NCI-H128 (cell line): ENCODE measurements at regions not wholly inside any gene's neighbourhood (a gene's known extent, or its start where the extent isn't known, plus 50 kb on each side); places are given as distances from the start of the nearest gene placed in this dataset.

ENCODE experiments used
- DNase-seq: peaks from one replicate; lab custom pipeline; 2025; ENCODE audit not compliant: unreplicated experiment; lab: John Stamatoyannopoulos, UW

DNA sequence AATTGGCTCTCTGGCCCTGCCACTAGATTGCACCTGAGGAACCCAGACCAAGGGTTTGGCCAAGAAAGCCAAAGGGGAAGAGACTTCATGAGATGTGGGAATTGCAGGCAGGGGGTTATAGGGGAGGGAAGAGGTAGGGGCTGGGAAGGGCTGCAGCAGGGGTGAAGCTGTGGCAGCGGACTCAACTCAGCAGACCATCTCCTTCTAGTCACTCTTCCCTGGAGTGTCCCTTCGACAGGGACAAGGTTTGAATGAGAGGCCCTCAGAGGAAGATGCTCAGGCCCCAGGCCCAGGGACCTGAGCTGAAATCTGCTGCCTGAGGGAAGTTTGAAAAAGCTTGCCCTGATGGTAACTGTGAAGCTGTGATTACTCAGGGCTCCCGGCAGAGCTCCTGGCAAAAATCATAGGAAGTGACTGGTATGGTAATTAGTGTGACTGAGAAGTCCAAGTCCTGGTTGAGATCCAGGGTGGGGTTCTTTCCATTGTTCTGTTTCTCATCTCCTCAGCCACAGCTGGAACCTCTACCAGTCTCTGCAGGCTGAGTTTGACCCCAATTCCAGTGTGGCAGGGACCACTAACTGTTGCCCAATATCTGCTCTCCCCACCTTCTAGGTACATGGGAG is 300.9 kb downstream of the CYP26B1 start:
- DNase-seq, result no peak

DNA sequence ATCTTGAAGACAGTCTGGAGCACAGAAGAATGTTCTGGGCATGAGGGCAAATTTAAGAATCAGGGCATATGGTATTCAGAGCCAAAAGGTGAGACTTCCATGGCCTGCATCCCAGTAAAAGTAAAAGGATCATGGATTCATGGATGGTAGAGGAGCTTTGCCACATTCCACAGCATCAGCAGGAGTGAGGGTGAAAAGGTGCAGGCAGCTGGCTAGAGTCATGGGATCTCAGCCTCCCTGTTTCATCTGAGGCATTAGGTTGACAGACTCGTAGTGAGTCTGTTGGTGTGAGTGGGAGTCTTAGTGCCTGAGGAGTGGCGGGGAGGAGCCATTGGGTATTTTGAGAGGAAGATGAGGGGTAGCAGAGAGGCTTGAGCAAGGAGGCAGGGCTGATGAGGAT is 301.6 kb downstream of the CYP26B1 start:
- no peak for DNase-seq

DNA sequence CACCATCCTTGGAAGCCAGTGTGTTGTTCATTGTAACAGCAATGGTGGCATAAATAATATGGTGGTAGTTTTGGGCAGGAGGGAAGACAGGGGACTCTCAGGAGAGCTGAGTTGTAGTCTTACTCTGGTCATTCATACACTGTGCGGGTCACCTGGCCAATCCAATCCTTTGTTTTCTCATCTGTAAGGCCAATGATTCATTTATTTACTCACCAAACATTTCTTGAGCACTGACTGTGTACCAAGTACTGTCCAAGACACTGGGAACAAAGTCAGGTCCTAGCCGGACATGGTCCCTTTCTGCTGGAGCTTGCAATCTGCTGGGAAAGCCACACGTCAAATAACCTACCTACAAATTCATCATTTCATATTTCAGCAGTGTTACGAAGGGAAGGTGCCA is 302.7 kb downstream of the CYP26B1 start:
- DNase-seq, result no peak

DNA sequence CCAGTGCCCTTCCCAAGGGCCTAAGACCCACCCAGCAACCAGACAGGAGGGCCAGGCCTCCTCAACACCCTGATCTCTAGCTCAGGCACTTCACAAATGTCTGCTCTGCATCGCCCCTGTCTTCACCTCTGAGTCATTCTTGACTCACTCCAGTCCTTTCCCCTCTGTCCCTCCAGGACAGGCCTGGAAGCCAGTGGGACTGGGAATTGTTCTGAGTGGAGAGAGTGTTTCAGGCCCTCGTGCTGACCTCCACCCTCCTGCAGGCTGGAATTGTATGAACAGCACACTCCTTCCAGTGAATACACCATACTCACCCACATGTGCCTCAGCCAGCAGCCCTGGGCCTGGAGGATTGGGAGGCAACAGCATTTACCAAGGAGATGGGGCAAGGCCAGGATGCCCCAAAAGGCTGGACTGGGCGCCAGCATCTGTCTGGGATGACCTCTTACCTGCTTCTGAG is 304.2 kb downstream of the CYP26B1 start:
- DNase-seq, result no peak

DNA sequence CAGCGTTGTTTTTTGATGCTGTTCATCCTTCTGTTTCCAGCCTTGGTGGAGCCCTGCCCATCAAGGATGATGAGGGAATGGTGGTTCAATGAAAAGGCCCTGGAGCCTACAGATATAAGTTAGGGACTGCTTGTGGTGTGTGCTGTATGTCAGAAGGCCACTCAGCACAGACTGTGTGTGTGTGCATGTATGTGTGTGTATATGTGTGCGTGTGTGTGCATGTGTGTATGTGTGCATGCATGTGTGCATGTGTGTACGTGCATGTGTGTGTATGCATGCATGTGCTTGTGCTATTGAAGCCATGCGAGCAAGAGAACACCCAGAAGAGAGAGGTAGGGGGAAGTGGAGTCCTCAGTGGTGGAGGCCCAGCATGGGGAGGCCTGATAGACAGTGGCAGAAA is 304.9 kb downstream of the CYP26B1 start:
- no peak for DNase-seq

DNA sequence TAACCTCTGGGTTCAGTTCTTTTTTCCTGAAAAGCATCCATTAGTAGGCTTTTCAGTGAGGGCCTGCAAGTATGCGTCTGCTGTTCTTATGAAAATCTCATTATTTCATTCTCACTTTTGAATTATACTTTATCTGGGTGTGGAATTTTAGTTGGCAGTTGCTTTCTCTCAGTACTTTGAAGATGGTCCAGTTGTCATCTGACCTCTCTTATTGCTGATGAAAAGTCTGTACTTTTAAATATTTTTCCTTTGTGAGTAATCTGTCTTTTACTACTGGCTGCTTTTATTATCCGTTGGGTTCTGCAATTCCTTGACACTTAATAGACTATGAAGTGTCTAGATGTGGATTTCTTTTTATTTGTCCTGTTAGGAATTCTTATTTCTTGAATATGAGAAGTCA is 307.8 kb downstream of the CYP26B1 start:
- no peak for DNase-seq

DNA sequence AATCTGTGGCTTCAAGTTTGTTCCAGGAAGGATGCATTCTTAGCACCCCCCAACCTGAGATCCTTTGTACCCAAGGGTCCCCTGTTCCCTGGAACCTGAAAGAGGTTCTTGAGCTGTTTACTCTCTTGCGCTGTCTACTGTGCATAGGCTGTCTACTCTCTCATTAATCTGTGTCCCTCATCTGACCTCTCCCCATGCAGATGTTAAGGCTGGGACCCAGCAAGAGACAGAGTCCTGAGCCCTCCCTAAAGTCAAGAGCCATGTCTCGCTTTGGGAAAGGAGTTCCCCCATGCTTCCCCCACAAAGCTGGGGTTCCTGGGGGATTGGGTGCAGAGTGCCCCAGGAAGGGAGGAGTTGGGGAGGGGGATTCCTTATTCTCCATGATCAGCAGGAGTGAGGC is 312.9 kb downstream of the CYP26B1 start:
- no peak for DNase-seq

DNA sequence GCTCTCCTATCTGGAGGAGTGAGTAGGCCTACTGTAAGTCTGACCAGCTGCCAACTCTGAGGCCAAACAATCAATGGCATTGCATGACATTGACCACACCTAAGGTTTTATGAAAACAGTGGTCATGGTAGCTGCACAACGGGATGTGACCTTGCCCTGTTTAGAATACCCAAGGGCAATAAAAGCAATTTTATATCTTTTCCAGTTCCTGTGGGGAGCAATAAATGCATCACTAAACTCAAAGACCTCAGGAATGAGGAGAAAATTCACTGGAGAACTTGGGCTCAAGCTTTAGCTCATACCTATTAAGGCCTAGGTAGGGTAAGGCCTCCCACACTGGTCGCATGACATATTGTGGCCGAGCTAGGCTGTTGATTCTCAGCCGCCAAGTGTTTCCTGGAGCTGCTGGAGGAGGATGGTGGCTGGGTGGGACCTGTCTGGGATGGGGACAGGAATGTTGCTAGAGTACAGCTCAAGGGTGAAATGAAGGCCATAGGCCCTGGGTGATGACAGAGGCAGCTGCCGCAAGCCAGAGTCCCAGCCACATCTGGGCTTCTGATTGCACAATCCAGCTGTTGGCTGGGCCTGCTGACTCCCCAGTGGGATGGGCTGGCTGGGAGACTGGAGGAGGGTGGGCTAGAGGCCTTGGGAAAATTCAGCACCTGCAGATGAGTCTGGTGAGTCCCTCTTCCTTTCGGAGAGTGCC is 313.7 kb downstream of the CYP26B1 start:
- DNase-seq, result no peak

DNA sequence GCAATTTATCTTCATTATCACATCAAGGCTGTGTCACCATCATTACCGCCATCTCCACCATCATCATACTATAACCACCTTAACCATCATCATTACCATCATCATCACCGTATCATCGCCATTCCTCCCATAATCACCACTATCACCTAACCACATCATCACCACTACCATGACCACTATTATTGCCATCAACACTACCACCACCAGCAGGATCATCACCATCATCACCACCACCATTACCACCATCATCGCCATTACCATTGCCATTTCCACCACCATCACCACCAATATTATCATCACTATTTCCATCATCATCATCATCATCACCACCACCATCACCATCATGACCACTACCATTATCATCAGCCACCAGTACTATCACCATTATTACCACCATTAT is 314.4 kb downstream of the CYP26B1 start:
- DNase-seq, result no peak

DNA sequence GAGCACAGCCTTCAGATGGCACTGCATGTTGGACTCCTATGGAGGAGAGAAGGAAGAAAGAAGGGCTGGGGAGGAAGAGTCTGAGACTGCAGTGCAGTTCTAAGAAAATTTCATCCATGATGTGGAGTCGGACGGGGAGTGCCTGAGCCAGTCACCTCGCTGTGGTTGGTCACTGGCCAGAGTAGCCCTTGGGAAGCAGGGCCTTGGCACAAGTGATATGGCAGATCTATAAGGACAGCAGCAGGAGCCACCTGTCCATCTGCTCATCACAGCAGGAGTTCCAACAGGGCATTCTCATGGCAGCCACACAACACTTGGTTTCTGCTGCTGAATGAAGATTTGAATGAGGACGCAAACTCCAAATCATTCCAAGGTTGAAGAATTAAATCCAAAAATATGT is 314.8 kb downstream of the CYP26B1 start:
- DNase-seq, result no peak

DNA sequence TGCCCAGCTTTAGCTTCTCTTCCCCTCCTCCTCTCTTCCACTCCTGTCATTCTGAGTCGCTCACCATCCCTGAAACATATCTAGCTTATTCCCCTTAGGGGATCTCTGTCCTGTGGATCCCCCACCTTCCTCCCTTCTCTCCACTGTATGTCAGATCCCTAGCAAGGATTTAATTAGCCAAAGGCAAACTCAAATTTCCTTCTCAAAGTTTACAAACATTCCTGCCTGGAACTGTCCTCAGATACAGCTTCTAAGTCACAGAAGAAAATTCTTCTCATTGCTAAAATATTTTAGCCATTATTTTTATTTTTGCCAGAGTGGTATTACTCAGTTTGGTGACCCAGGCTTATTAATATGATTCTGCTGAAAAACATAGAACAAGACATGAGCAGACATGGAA is 315.3 kb downstream of the CYP26B1 start:
- DNase-seq, result no peak

DNA sequence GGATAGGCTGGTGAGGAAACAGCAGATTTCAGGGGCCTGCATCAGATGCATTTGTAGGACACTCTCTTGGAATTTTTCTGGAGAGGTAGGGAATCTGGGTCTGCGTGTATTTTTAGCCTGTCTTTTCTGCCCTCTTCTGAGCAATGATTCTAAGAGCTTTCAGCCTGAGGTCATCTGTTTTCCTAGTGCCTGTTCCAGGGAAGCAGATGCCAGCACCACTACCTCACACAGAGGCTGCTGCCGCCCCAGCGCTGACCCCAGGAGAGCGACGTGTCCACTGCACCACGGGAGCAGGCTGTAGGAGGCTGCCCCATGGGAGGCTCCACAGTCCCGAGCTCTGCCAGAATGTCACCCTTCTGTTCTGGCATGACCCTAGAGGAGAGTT is 316.5 kb downstream of the CYP26B1 start:
- DNase-seq, result no peak

DNA sequence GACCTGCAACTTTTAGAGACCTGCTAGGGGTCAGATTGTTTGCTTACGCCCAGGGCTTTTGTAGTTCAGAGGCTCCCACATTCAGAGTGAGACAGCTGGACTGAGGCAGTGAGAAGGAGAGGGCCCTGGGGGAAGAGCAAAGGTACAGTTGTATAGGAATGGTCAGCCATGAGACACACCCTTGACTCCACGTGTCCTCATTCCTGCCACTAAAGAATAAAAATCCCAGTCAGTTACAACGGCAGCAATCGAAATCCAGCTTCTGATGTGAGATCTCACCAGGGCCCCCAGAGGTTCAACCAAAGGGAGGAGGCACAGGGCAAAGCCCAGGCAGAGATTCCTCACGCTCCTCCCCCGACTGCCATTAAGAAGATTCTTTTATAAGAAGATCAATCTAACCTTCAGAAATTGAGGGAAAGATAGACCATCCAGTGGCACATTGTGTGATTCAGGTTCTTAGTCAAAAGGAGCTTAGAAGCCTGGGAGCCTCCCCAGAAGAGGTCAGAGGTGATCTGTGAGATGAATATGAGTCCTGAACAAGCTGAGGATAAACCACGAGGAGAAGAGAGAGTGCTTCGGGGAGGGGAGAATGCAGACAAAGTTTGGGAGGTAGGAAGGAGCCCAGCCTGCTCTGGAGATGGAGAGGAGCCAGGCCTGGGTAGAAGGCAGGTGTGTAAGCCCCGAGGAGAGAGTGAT is 317.0 kb downstream of the CYP26B1 start:
- no peak for DNase-seq

DNA sequence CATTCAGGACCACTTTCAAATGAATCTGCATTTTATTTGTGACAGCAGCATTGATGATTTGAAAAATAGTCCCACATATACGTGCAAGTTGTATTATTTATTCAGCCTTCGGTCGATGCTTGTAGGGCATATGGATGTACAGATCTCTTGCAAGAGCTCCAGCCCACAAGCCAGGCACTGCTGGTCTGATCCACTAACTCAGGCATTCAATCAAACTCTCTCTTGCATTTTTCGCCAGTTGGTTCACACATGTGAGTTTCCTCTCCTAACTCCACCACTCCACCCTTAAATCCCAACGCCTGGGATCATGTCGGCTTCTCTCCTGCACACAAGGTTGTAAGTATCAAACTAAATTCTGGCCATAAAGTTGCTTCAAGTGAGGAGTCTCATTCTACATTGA is 318.7 kb downstream of the CYP26B1 start:
- DNase-seq, result no peak

DNA sequence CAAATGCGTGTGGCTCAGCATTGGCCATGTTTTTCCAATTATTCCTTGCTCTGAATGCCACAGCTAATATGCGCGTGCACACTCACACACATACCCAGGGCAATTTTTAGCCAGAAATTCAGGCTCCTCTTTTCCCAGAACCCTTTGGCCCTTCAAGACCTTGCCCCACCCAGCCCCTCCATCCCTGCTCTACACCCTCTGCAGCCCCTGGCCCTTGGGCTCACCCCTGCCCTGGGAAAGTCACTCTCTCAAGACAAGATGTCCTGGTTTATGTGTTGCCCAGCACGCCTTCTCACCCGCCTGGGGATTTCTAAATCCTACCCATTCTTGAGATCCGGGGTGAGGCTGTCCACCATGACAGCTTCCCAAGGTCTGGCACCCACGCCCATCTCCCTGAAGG is 319.7 kb downstream of the CYP26B1 start:
- no peak for DNase-seq

DNA sequence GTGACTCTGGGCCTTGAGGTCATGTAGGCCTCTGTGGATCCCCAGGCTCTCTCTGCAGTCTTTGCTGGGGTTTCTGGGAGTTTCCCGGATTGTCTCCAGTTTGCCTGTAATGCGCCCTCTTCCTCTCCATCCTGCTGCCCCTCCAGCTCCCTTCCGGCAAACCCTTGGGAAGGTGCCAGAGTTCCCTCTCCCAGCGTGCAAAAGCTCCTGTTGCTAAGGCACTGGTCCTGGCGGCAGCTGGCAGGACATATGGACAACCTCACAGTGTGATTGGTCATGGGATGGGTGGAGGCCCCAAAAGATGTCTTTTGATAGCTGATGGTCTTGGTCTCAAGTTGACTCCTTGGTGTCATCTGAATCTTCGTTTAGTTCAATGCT is 320.1 kb downstream of the CYP26B1 start:
- no peak for DNase-seq

DNA sequence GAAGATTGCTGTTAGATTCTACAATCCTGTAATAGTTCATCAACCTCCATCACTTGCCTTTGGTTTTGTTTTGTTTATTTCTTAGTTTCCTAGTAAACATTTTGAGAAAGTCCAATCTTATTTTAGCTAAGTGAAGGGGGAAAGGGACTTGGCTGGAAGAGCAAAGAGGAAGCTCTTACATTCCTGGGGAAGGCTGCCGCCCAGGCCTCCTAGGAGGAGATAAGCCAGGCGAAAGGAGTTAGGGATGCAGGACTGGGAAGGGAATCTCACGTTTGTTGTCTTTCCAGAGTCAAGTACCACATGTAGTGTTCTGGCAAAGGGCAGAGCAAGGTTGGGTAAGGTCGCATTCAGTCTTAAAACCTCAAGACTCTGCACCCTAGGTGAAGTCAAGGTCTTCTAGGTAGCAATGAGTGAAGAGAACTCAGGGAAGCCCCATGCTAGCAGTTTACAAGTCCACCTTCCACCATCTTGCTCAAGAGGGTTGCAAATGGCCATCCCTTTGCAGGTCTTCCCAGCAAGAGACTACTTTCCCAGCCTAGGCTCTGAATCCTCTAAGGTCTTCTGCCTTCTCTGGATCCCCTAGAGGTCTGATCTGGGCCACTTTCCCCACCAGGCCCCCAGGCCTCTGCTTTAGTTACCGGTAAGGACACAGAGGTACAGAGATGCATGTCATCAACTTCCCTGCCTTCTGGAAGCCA is 320.7 kb downstream of the CYP26B1 start:
- no peak for DNase-seq

DNA sequence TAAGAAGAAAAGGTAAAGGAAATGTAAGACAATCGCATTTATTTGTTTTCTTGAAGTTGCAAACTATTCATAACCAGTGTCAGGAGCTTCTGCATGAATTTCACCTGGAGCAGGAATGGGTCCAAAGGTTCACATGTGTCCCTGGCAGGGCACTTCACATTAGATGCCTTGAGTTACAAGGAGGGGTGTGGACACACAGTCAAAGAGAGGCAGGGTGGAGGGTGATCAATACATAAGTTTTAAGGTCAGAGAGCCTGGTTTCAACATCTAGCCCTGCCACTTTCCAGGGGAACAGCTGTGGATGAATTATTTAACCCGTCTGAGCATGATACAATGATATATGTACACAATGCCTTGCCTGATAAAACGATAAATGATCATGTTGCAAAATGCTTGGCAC is 321.4 kb downstream of the CYP26B1 start:
- DNase-seq, result no peak

DNA sequence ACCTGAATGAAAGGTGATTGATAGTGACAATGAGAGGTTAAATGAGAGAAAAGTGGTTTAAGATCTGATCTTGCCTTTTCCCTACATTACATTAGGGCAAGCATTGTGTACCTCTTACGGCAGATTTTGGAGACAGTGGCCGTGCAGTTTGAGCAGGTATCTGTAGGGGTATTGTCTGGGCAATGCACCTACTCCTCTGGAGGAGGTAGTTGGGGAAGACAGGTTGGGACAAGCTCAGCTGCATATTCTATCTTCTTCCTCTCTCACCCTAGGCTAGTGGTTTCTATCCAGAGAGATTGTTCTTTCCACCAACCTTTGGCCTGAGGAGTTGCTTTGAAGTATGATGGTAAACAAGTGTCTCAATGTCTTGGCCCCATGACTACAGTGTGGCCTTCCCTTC is 323.2 kb downstream of the CYP26B1 start:
- no peak for DNase-seq

DNA sequence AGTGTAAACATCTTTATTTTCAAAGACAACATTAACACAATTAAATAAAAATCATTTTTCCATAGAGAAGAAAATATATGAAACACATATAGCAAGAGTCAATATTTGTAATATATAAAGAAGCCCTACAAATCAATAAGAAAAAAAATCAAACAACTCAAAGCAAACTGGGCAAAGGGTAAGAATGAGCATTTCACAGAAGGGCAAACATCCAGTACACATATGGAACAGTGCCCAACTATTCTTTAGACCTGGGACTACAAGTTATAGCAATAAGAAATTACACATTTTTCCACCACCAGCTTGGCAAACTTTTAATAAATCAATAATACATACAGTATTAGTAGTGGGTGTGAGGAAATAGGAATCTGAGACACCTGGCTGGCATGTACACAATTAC is 324.1 kb downstream of the CYP26B1 start:
- no peak for DNase-seq

DNA sequence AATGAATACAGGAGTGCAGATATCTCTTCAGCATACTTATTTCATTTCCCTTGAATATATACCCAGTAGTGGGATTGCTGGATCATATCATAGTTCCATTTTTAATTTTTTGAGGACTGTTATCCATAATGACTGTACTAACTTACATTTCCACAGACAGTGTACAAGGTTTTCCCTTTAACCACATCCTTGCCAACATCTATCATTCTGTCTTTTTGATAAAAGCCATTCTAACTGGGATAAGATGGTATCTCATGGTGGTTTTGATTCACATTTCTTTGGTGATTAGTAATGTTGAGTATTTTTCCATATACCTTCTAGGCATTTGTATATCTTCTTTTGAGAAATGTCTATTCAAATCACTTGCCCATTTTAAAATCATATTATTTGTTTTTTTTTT is 325.2 kb downstream of the CYP26B1 start:
- no peak for DNase-seq

DNA sequence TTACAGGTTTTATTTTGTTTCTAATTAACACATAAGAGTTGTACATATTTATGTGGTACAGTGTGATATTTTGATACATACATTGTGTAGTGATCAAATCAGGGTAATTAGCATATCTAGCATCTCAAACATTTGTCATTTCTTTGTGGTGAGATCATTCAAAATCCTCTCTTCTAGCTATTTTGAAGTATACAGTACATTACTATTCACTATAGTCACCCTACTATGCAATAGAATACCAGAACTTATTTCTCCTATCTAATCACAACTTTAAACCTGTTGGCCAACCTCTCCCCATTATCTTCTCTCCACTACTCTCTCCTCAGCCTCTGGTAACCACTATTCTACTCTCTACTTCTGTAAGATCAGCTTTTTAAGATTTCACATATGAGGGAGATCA is 325.8 kb downstream of the CYP26B1 start:
- no peak for DNase-seq
